ENCODE measurements at regions not wholly inside any gene's neighbourhood (a gene's known extent, or its start where the extent isn't known, plus 50 kb on each side); places are given as distances from the start of the nearest gene placed in this dataset.

- ChIA-PET POLR2A (no interaction called here), CTCF (interaction anchor here (1.1 kb wide), 1 partner anchor 164 kb away, joined by 3 read pairs; no protein-coding TSS in a partner anchor), RAD21 (ENCODE audit: low non-redundant PET in 1 of 2, low total read pairs in 2 of 2, uncharacterized antibody in 2 of 2, unreplicated experiment in 2 of 2) (no interaction called here)
- intact Hi-C loops (cut with micrococcal nuclease), result no loop called here
- ATAC-seq (no peak), DNase-seq (ENCODE audit: low read depth, low spot score) (no peak)
- Histone ChIP-seq H4K20me1 (ENCODE audit: insufficient read depth) (no peaks in the 10 kb centered on the region), H3K27me3 (ENCODE audit: insufficient read depth, low read length) (peaks cover 27% of the 10 kb centered on the region; the same call in 1 of the 2 replicates), H3K9me2 (ENCODE audit: insufficient read depth) (no peaks in the 10 kb centered on the region), H3K4me1 (ENCODE audit: control insufficient read depth in 1 of 2, insufficient read depth in 2 of 2, low read length in 2 of 2) (no peaks in the 10 kb centered on the region), H3K9ac (ENCODE audit: low read length) (no peak overlapping the region), H3K36me3 (ENCODE audit: control insufficient read depth in 1 of 2, insufficient read depth in 2 of 2, low read length in 2 of 2) (no peaks in the 10 kb centered on the region), H3K9me3 (ENCODE audit: control insufficient read depth in 1 of 2, insufficient read depth in 1 of 2, low read depth in 1 of 2, low read length in 2 of 2) (no peaks in the 10 kb centered on the region), H2AFZ (ENCODE audit: low read depth, low read length, poor library complexity, severe bottlenecking) (no peak overlapping the region), H3K4me3 (replicated peaks in 1 of 2; ENCODE audit: low read depth in 1 of 2, low read length in 2 of 2) (no peak overlapping the region), H3K4me2 (ENCODE audit: low read length) (no peak overlapping the region), H3K27ac (ENCODE audit: low read depth, low read length) (no peak overlapping the region), H3K79me2 (ENCODE audit: insufficient read depth, low read length) (no peaks in the 10 kb centered on the region)
- TF ChIP-seq ZFX (IDR thresholded peaks at IDR 0.05) (no peak), POLR2AphosphoS5 (IDR thresholded peaks at IDR 0.05; ENCODE audit: low read depth, low read length) (no peak), EZH2 (IDR thresholded peaks at IDR 0.05) (no peak), ELF1 (IDR thresholded peaks at IDR 0.05; ENCODE audit: borderline replicate concordance, low read depth) (no peak)
- no TSS peak for BruUV-seq (replicated peaks)
Measured at GRCh38 chr1:29956349-29957030, 720.2 kb downstream of the PTPRU start.

- RAD21 ChIA-PET (ENCODE audit: low non-redundant PET in 1 of 2, low total read pairs in 2 of 2, uncharacterized antibody in 2 of 2, unreplicated experiment in 2 of 2), result no interaction called here
- Histone ChIP-seq H3K9me3 (ENCODE audit: control insufficient read depth in 1 of 2, insufficient read depth in 1 of 2, low read depth in 1 of 2, low read length in 2 of 2) (no peaks in the 10 kb centered on the region), H3K36me3 (ENCODE audit: control insufficient read depth in 1 of 2, insufficient read depth in 2 of 2, low read length in 2 of 2) (no peaks in the 10 kb centered on the region), H3K4me2 (ENCODE audit: low read length) (no peak overlapping the region), H3K27me3 (ENCODE audit: insufficient read depth, low read length) (peaks cover 41% of the 10 kb centered on the region; the same call in 1 of the 2 replicates), H3K4me3 (replicated peaks in 1 of 2; ENCODE audit: low read depth in 1 of 2, low read length in 2 of 2) (no peak overlapping the region), H3K79me2 (ENCODE audit: insufficient read depth, low read length) (no peaks in the 10 kb centered on the region), H3K9ac (ENCODE audit: low read length) (no peak overlapping the region), H3K27ac (ENCODE audit: low read depth, low read length) (no peak overlapping the region), H3K9me2 (ENCODE audit: insufficient read depth) (no peaks in the 10 kb centered on the region), H2AFZ (ENCODE audit: low read depth, low read length, poor library complexity, severe bottlenecking) (no peak overlapping the region), H3K4me1 (ENCODE audit: control insufficient read depth in 1 of 2, insufficient read depth in 2 of 2, low read length in 2 of 2) (no peaks in the 10 kb centered on the region), H4K20me1 (ENCODE audit: insufficient read depth) (no peaks in the 10 kb centered on the region)
- CTCF ChIA-PET, result no interaction called here
- POLR2A ChIA-PET, result no interaction called here
- ATAC-seq (no peak), DNase-seq (ENCODE audit: low read depth, low spot score) (no peak)
- intact Hi-C loops (cut with micrococcal nuclease), result no loop called here
- TF ChIP-seq EZH2phosphoT487 (IDR thresholded peaks at IDR 0.05; ENCODE audit: borderline replicate concordance), result no peak
- TF ChIP-seq ZBTB33 (IDR thresholded peaks at IDR 0.05; ENCODE audit: extremely low read depth, insufficient replicate concordance, low read length), result no peak
- no peak for TF ChIP-seq CTCF (IDR thresholded peaks at IDR 0.05 in 2 of 3, conservative IDR thresholded peaks at IDR 0.05 in 1 of 3; ENCODE audit: borderline replicate concordance in 1 of 3, insufficient read depth in 1 of 3, low read depth in 2 of 3, low read length in 2 of 3)
- BruUV-seq (replicated peaks), result no TSS peak
Measured at GRCh38 chr1:29954591-29954990, 718.3 kb downstream of the PTPRU start.

All from HCT116 (cell line).